HepG2 (cell line): ENCODE measurements at regions not wholly inside any gene's neighbourhood (a gene's known extent, or its start where the extent isn't known, plus 50 kb on each side); places are given as distances from the start of the nearest gene placed in this dataset.
"Not testable (repeated sequence)": the region's sequence is repeated elsewhere in the genome, so short reads cannot be mapped to it uniquely, and the experiment has no call there.

Experiments
- MED13 ChIP-seq: sonication (generic); formaldehyde crosslinking; IDR thresholded peaks from 2 replicates; pipeline ENCODE4 v1.5.0; 2020; ENCODE audit warnings: missing genetic modification reagents
- NCOR1 ChIP-seq: fragments of 200-600 bp; sonication (generic); IDR thresholded peaks from 2 replicates; pipeline ENCODE4 v1.7.0; 2017; ENCODE audit warnings: antibody characterized with exemption, low read length, borderline replicate concordance
- POLR2A ChIP-seq, 2 experiments: IDR thresholded peaks; 2 replicates each; pipeline ENCODE4 v1.6.1; 2011; ENCODE audit warnings: low read depth in 2 of 2, low read length in 2 of 2, mild to moderate bottlenecking in 1 of 2, moderate library complexity in 1 of 2; ENCODE audit not compliant: insufficient read depth in 1 of 2
- RELA ChIP-seq: sonication (generic); formaldehyde crosslinking; IDR thresholded peaks from 2 replicates; pipeline ENCODE4 v1.4.0; 2020; ENCODE audit warnings: missing genetic modification reagents
- ZNF530 ChIP-seq: sonication (generic); formaldehyde crosslinking; IDR thresholded peaks from 2 replicates; pipeline ENCODE4 v1.5.0; 2020; ENCODE audit warnings: low read depth, mild to moderate bottlenecking, missing genetic modification reagents
- ZNF670 ChIP-seq: sonication (generic); formaldehyde crosslinking; IDR thresholded peaks from 2 replicates; pipeline ENCODE4 v1.8.0; 2022; ENCODE audit warnings: mild to moderate bottlenecking, missing genetic modification reagents, borderline replicate concordance
- ZSCAN12 ChIP-seq: sonication (generic); formaldehyde crosslinking; IDR thresholded peaks from 2 replicates; pipeline ENCODE4 v1.9.0; 2021; ENCODE audit warnings: mild to moderate bottlenecking, missing genetic modification reagents
- TF ChIP-seq, protein P1 (sequence below): sonication (generic); formaldehyde crosslinking; conservative IDR thresholded peaks from 2 replicates; pipeline ENCODE4 v1.4.0; 2020; ENCODE audit warnings: missing genetic modification reagents
- TF ChIP-seq, protein P2 (sequence below): sonication (generic); formaldehyde crosslinking; IDR thresholded peaks from 2 replicates; pipeline ENCODE4 v1.4.0; 2020; ENCODE audit warnings: mild to moderate bottlenecking, low read depth, missing genetic modification reagents
- TF ChIP-seq, protein P3 (sequence below): sonication (generic); formaldehyde crosslinking; conservative IDR thresholded peaks from 2 replicates; pipeline ENCODE4 v1.8.1; 2023; ENCODE audit warnings: missing genetic modification reagents
- TF ChIP-seq, protein P4 (sequence below), 2 experiments: IDR thresholded peaks; 2 replicates each; pipeline ENCODE4 v1.6.1; 2011 to 2012; ENCODE audit warnings: low read length in 2 of 2, borderline replicate concordance in 1 of 2, low read depth in 1 of 2, mild to moderate bottlenecking in 1 of 2, moderate library complexity in 1 of 2

DNA sequence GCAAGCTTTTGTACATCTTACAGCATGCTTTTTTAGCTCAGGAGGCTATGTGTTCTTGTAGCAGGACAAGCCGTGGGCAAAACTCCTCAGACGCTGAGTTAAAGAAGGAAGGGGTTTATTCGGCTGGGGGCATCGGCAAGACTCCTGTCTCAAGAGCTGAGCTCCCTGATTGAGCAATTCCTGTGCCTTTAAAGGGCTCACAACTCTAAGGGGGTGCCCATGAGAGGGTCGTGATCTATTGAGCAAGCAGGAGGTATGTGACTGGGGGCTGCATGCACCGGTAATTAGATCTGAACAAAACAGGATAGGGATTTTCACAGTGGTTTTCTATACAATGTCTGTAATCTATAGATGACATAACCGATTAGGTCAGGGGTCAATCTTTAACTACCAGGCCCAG is 456.3 kb downstream of the TMEM135 start:
- not testable (repeated sequence) for TF ChIP-seq RELA (CRISPR knock-in tag); POLR2A (IDR thresholded peaks at IDR 0.05; ENCODE audit: insufficient read depth in 1 of 2, low read depth in 2 of 2, low read length in 2 of 2); ZNF530 (CRISPR knock-in tag); ZSCAN12 (CRISPR knock-in tag); ZNF670 (CRISPR knock-in tag); MED13 (CRISPR knock-in tag); NCOR1
- TF ChIP-seq, protein P1, sequence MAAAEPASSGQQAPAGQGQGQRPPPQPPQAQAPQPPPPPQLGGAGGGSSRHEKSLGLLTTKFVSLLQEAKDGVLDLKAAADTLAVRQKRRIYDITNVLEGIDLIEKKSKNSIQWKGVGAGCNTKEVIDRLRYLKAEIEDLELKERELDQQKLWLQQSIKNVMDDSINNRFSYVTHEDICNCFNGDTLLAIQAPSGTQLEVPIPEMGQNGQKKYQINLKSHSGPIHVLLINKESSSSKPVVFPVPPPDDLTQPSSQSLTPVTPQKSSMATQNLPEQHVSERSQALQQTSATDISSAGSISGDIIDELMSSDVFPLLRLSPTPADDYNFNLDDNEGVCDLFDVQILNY (CRISPR knock-in tag): not testable (repeated sequence)
- TF ChIP-seq, protein P2, sequence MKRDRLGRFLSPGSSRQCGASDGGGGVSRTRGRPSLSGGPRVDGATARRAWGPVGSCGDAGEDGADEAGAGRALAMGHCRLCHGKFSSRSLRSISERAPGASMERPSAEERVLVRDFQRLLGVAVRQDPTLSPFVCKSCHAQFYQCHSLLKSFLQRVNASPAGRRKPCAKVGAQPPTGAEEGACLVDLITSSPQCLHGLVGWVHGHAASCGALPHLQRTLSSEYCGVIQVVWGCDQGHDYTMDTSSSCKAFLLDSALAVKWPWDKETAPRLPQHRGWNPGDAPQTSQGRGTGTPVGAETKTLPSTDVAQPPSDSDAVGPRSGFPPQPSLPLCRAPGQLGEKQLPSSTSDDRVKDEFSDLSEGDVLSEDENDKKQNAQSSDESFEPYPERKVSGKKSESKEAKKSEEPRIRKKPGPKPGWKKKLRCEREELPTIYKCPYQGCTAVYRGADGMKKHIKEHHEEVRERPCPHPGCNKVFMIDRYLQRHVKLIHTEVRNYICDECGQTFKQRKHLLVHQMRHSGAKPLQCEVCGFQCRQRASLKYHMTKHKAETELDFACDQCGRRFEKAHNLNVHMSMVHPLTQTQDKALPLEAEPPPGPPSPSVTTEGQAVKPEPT (CRISPR knock-in tag): not testable (repeated sequence)
- TF ChIP-seq, protein P3, sequence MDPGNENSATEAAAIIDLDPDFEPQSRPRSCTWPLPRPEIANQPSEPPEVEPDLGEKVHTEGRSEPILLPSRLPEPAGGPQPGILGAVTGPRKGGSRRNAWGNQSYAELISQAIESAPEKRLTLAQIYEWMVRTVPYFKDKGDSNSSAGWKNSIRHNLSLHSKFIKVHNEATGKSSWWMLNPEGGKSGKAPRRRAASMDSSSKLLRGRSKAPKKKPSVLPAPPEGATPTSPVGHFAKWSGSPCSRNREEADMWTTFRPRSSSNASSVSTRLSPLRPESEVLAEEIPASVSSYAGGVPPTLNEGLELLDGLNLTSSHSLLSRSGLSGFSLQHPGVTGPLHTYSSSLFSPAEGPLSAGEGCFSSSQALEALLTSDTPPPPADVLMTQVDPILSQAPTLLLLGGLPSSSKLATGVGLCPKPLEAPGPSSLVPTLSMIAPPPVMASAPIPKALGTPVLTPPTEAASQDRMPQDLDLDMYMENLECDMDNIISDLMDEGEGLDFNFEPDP (CRISPR knock-in tag): not testable (repeated sequence)
- TF ChIP-seq, protein P4, sequence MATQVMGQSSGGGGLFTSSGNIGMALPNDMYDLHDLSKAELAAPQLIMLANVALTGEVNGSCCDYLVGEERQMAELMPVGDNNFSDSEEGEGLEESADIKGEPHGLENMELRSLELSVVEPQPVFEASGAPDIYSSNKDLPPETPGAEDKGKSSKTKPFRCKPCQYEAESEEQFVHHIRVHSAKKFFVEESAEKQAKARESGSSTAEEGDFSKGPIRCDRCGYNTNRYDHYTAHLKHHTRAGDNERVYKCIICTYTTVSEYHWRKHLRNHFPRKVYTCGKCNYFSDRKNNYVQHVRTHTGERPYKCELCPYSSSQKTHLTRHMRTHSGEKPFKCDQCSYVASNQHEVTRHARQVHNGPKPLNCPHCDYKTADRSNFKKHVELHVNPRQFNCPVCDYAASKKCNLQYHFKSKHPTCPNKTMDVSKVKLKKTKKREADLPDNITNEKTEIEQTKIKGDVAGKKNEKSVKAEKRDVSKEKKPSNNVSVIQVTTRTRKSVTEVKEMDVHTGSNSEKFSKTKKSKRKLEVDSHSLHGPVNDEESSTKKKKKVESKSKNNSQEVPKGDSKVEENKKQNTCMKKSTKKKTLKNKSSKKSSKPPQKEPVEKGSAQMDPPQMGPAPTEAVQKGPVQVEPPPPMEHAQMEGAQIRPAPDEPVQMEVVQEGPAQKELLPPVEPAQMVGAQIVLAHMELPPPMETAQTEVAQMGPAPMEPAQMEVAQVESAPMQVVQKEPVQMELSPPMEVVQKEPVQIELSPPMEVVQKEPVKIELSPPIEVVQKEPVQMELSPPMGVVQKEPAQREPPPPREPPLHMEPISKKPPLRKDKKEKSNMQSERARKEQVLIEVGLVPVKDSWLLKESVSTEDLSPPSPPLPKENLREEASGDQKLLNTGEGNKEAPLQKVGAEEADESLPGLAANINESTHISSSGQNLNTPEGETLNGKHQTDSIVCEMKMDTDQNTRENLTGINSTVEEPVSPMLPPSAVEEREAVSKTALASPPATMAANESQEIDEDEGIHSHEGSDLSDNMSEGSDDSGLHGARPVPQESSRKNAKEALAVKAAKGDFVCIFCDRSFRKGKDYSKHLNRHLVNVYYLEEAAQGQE (IDR thresholded peaks at IDR 0.05; ENCODE audit: borderline replicate concordance in 1 of 2, low read depth in 1 of 2, low read length in 2 of 2): not testable (repeated sequence)
